GM12865 (cell line): ENCODE measurements at regions not wholly inside any gene's neighbourhood (a gene's known extent, or its start where the extent isn't known, plus 50 kb on each side); places are given as distances from the start of the nearest gene placed in this dataset.
A peak's percentile ranks its signal among the peaks of the same experiment; 100 is the strongest.

Experiments
- DNase-seq: peaks from one replicate; pipeline ENCODE4 v3.0.0; 2010; ENCODE audit warnings: low read depth
- H3K4me3 ChIP-seq: 2 replicates; pipeline ENCODE4 v1.5.1; 2011; ENCODE audit warnings: mild to moderate bottlenecking, low read depth, low read length, control low read depth
- CTCF ChIP-seq: IDR thresholded peaks from 2 replicates; pipeline ENCODE4 v1.5.1; 2011; ENCODE audit warnings: low read length, control low read depth, low read depth, inconsistent platforms; ENCODE audit not compliant: insufficient read depth; ENCODE audit errors: missing control alignments

DNA sequence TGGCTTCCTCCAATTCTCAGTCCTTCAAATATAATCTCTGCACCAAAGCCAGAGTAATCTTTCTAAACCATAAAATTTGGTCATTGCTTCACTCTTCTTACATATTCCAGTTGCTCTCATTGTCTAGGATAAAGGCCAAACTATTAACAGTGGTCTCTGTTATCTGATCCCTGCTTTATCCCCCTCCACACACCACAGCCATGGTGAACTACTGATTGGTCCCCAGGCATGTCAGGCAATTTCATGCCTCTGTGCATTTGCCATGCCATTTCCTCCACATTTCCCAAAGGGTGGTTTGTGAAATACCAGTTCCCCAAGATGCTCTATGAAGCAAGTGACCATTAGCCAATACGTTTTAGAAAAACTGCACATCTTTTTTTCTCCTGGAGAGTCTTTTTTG is 97.0 kb downstream of the FAM181B start:
- no peak for TF ChIP-seq CTCF
- no peak for DNase-seq
- no peak overlapping the region for H3K4me3 ChIP-seq

- TF ChIP-seq CTCF, result no peak
- DNase-seq, result no peak
- no peak overlapping the region for H3K4me3 ChIP-seq
Observed at GRCh38 chr11:82634091-82634490, 99.6 kb downstream of the FAM181B start.

DNA sequence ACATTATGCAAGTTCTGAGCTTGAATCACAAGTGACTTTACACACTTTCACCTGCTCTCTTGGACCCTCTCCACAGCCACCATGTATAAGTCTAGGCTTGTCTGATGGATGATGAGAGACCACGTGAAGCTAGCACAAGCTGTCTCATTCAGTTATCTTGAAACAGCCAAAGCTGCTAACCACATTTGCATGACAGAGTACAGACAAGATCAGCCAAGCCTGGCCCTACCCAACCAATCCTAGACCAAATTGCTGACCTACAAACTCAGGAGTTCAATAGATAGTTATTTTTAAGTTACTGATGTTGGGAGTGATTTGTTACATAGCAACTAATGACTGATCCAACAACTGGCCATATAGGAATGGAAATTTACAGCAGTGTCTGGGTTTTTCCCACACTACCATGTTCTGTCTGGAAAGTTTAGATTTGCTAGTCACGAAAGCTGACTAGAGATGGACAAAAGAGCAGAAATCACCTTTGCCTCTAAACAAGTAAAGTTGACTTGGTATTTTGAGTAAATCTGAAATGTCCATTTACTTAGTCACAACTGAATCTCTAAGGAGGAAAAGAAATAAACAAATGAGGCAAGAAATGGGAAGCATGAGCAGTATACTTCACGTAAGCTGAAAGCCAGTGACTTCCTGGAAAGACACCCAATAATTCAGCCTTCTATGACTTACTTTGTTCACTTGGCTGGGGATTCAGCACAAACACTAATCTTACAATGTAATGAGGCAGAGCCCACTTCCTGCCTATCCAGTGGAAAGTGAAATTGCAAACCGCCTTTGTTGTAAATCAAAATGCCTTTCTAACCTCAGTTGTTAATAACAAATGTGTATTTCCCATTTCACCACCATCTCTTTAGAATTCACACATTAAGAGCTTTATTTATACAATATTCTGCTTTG is 101.7 kb downstream of the FAM181B start:
- peak; percentile 69 for DNase-seq
- no peak for TF ChIP-seq CTCF
- no peak overlapping the region for H3K4me3 ChIP-seq

GRCh38 chr11:82610671-82611070 is 123.0 kb downstream of the FAM181B start:
- DNase-seq, result no peak
- no peak for TF ChIP-seq CTCF
- H3K4me3 ChIP-seq, result no peak overlapping the region

DNA sequence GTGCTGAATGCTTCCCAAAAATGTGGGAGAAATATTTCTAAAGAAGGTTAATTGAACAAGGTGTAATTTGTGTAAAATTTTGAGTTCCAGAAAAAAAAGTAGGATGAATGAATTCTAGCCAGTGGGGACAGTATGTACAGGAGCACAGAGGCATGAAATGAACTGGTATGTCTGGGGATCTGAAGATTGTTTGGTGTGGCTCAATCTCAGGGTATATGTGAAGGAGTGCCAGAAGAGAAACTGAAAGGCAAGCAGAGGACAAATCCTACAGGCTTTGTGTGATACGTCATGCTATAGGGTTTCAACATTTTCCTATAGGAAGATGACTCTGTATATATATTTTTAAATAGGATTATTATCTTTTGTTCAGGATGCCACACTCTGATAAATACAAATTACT is 126.9 kb downstream of the FAM181B start:
- H3K4me3 ChIP-seq, result no peak overlapping the region
- no peak for DNase-seq
- no peak for TF ChIP-seq CTCF

- DNase-seq, result no peak
- H3K4me3 ChIP-seq, result no peak overlapping the region
- TF ChIP-seq CTCF, result no peak
Observed at GRCh38 chr11:82601711-82602110, 132.0 kb downstream of the FAM181B start.

- H3K4me3 ChIP-seq, result no peak overlapping the region
- no peak for TF ChIP-seq CTCF
- no peak for DNase-seq
Observed at GRCh38 chr11:82599836-82600235, 133.8 kb downstream of the FAM181B start.
